Immature natural killer cell (primary cell): ENCODE measurements at regions not wholly inside any gene's neighbourhood (a gene's known extent, or its start where the extent isn't known, plus 50 kb on each side); places are given as distances from the start of the nearest gene placed in this dataset.

Experiments used
- DNase-seq, 3 donors: peaks; one replicate each; pipeline ENCODE4 v3.0.0; 2022; ENCODE audit warnings: mixed read lengths in 1 of 3
- H3K27ac Mint-ChIP-seq, 6 donors: one replicate each; pipeline ENCODE4 v1.8.0; 2020; ENCODE audit warnings: mixed read lengths in 6 of 6, mild to moderate bottlenecking in 5 of 6, inconsistent platforms in 4 of 6, moderate library complexity in 3 of 6
- H3K27me3 Mint-ChIP-seq, 3 donors: one replicate each; pipeline ENCODE4 v1.8.0; 2020 to 2021; ENCODE audit warnings: low read depth in 3 of 3, mild to moderate bottlenecking in 3 of 3, mixed read lengths in 3 of 3, moderate library complexity in 3 of 3, inconsistent platforms in 1 of 3
- H3K36me3 Mint-ChIP-seq, 3 donors: one replicate each; pipeline ENCODE4 v1.8.0; 2020; ENCODE audit warnings: mixed read lengths in 3 of 3, inconsistent platforms in 2 of 3, mild to moderate bottlenecking in 2 of 3
- H3K4me1 Mint-ChIP-seq, 2 donors: one replicate each; pipeline ENCODE4 v1.8.0; 2020; ENCODE audit warnings: inconsistent platforms in 2 of 2, mild to moderate bottlenecking in 2 of 2, mixed read lengths in 2 of 2, moderate library complexity in 1 of 2
- H3K4me3 Mint-ChIP-seq, 5 donors: one replicate each; pipeline ENCODE4 v1.8.0; 2020; ENCODE audit warnings: mild to moderate bottlenecking in 5 of 5, mixed read lengths in 5 of 5, inconsistent platforms in 3 of 5, moderate library complexity in 3 of 5
- H3K9me3 Mint-ChIP-seq, 6 donors: one replicate each; pipeline ENCODE4 v1.8.0; 2020; ENCODE audit warnings: mild to moderate bottlenecking in 6 of 6, mixed read lengths in 6 of 6, inconsistent platforms in 4 of 6, moderate library complexity in 3 of 6

DNA sequence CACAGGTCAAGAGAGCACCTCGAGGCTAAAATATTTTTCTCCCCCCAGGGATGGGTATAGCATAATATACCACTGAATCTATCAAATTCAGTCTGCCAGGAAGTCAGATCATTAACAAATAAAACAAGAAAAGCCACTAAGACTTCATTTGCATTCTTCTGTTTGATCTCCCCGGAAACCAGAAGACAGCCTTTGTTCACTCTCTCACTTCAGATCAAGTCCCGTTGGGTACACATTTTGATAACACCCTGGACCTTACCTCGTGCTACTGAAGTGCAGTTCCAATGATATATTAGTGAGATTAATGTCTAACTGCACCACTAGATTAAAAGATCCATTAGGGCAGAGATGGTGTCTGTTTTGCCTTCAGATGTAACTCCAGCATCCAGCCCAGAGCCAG lies 157.7 kb upstream of the B3GAT2 start:
- peaks cover 0 to 5% (median 4%) of the 10 kb centered on the region in 6 donors for H3K9me3 Mint-ChIP-seq
- no peak overlapping the region for H3K27ac Mint-ChIP-seq
- DNase-seq: no peak
- H3K4me3 Mint-ChIP-seq: no peak overlapping the region
- peaks cover 0 to 4% (median 0%) of the 10 kb centered on the region in 3 donors for H3K36me3 Mint-ChIP-seq
- H3K4me1 Mint-ChIP-seq: no peaks in the 10 kb centered on the region
- peaks cover 1 to 7% (median 5%) of the 10 kb centered on the region in 3 donors for H3K27me3 Mint-ChIP-seq

DNA sequence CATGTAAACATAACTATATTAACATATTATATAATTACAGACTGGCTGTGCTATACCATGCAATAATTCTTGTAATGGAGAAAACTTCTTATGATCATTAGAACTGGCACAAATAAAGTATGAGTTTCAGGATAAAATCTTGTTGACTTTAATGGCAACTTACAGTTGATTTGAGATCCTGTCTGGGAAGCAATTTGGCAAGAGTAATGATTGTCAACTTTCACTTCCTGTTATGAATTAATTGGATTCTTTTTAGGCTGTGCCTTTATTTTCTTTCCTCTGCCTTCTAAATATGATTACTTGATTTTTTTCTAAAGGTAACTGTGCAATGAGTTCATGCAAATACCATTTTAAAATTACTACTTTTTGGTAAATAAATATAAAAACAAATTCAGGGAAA lies 158.1 kb upstream of the B3GAT2 start:
- Mint-ChIP-seq H3K27me3 (peaks cover 1 to 7% (median 5%) of the 10 kb centered on the region in 3 donors), H3K9me3 (peaks cover 0 to 10% (median 7%) of the 10 kb centered on the region in 6 donors), H3K27ac (no peak overlapping the region), H3K36me3 (peaks cover 0 to 4% (median 0%) of the 10 kb centered on the region in 3 donors), H3K4me1 (no peaks in the 10 kb centered on the region), H3K4me3 (no peak overlapping the region)
- DNase-seq: no peak

DNA sequence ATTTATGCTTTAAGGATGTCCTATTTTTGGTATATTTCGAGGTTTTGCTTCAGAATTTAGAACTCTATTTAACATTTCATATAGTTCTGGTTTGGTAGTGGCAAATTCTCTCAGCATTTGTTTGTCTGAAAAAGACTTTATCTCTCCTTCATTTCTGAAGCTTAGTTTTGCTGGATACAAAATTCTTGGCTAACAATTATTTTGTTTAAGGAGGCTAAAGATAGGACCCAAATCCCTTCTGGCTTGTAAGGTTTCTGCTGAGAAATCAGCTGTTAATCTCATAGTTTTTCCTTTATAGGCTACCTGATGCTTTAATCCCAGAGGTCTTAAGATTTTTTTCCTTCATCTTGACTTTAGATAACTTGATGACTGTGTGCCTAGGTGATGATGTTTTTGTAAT lies 162.7 kb upstream of the B3GAT2 start:
- Mint-ChIP-seq H3K9me3 (peaks cover 0 to 24% (median 13%) of the 10 kb centered on the region in 6 donors), H3K27ac (no peak overlapping the region), H3K4me1 (no peaks in the 10 kb centered on the region), H3K27me3 (peaks cover 1 to 6% (median 2%) of the 10 kb centered on the region in 3 donors), H3K4me3 (no peak overlapping the region), H3K36me3 (no peaks in the 10 kb centered on the region)
- DNase-seq: no peak

DNA sequence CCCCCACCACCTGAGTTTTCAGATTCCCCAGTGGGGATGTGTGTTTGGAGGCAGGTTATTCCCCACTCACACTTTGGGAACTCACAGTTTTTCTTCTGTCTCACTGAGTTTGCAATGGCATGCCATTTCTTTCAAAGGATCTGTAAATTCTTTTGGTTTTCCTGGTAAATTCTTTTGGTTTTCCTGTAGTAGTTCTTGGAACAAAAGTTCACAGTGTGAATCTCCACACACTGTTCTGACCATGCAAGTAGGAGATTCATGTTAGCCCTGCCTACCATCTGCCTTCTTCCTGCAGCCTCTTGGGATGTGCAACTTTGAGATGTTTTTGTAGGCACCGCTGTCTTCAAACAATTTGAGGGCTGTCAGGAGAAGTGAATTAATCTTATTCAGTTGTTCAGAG lies 165.6 kb upstream of the OGFRL1 start:
- Mint-ChIP-seq H3K4me1 (no peaks in the 10 kb centered on the region), H3K9me3 (peaks cover 3 to 24% (median 13%) of the 10 kb centered on the region in 6 donors), H3K27ac (no peak overlapping the region), H3K27me3 (peaks cover 1 to 6% (median 2%) of the 10 kb centered on the region in 3 donors), H3K4me3 (no peak overlapping the region), H3K36me3 (no peaks in the 10 kb centered on the region)
- DNase-seq: no peak

DNA sequence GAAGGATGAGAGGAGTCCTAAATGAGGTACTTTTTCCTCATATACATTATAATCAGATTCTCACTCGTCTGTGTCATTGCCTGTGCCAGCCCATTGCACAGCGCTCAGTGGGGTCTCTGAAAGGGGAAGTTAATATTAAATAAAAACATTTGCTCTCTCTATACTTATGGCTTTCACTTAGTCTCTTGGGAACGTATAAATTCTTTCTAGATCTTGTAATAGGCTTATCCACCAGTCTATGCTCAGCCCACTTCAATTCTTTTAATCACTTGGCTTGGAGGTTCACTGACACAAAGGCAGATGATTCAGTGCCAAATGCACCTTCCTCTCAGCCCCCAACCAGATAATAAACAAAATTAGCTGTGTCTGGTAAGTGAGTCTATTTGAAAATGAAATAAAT lies 164.3 kb upstream of the OGFRL1 start:
- H3K9me3 Mint-ChIP-seq: peaks cover 3 to 21% (median 10%) of the 10 kb centered on the region in 6 donors
- no peak overlapping the region for H3K4me3 Mint-ChIP-seq
- no peak for DNase-seq
- H3K27me3 Mint-ChIP-seq: peaks cover 0 to 6% (median 2%) of the 10 kb centered on the region in 3 donors
- H3K27ac Mint-ChIP-seq: no peak overlapping the region
- H3K4me1 Mint-ChIP-seq: no peaks in the 10 kb centered on the region
- H3K36me3 Mint-ChIP-seq: no peaks in the 10 kb centered on the region

DNA sequence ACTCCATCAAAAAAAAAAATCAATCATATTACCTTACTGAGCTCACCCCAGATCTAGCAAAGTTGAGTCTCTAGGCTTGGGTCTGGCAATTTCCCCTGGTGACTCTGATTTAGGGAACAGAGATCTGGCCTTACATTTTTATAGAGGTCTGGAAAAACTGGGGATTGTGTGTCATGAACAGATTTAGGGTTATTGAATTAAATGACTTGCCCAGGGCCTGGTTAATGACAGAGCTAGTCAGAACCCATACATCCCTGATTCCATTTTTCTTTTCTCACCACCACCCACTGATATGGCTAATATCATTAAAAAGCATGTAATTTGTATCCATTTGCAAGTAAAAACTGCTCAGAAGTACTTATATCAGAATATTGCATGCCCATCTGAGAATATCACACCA lies 163.4 kb upstream of the OGFRL1 start:
- Mint-ChIP-seq H3K4me3 (no peak overlapping the region), H3K9me3 (peaks cover 2 to 17% (median 5%) of the 10 kb centered on the region in 6 donors), H3K27ac (no peak overlapping the region), H3K36me3 (no peaks in the 10 kb centered on the region), H3K4me1 (no peaks in the 10 kb centered on the region), H3K27me3 (peaks cover 0 to 8% (median 2%) of the 10 kb centered on the region in 3 donors)
- no peak for DNase-seq

DNA sequence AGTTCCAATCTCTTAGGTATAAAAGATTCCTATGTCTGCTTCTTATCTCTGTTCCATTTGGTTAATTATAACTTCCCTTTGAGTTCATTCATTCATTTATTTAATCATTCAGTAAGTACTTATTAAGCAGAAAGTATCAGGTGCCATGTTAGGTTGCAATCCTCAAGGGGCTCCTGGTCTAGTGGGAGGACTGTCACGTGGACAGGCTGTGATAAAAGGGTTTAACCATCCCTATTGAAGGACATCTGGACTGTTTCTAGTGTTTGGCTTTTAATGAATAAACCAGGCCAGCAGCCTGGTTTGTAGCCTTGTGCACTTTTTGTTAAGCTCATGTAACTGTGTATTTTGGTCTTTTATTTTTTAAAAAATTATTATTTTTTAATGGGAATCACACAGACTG lies 162.1 kb upstream of the OGFRL1 start:
- peaks cover 0 to 8% (median 2%) of the 10 kb centered on the region in 3 donors for H3K27me3 Mint-ChIP-seq
- no peak overlapping the region for H3K4me3 Mint-ChIP-seq
- peaks cover 0 to 11% (median 3%) of the 10 kb centered on the region in 6 donors for H3K9me3 Mint-ChIP-seq
- H3K36me3 Mint-ChIP-seq: no peaks in the 10 kb centered on the region
- DNase-seq: no peak
- no peak overlapping the region for H3K27ac Mint-ChIP-seq
- no peaks in the 10 kb centered on the region for H3K4me1 Mint-ChIP-seq

DNA sequence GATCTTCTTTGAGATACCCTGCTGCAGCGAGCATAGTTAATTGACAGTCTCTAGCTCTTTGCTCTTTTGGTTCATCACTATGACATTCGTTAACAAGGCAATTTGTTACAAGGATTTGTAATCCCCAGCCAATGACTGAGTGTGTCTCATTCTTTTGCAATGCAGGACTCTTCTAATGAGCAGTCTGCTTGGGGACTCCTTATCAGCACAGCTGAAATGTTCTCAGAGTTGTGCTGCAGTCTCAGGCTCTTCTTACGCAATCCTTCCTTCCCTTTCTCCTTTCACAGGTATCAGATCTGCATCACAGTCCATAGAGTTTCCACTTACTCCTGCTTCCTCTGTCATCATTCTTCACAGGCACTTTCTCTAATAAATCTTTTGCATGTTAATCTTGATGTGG lies 161.2 kb upstream of the OGFRL1 start:
- Mint-ChIP-seq H3K27me3 (peaks cover 0 to 2% (median 0%) of the 10 kb centered on the region in 3 donors), H3K36me3 (no peaks in the 10 kb centered on the region), H3K4me3 (no peak overlapping the region), H3K9me3 (peaks cover 0 to 7% (median 3%) of the 10 kb centered on the region in 6 donors), H3K27ac (no peak overlapping the region), H3K4me1 (no peaks in the 10 kb centered on the region)
- no peak for DNase-seq

DNA sequence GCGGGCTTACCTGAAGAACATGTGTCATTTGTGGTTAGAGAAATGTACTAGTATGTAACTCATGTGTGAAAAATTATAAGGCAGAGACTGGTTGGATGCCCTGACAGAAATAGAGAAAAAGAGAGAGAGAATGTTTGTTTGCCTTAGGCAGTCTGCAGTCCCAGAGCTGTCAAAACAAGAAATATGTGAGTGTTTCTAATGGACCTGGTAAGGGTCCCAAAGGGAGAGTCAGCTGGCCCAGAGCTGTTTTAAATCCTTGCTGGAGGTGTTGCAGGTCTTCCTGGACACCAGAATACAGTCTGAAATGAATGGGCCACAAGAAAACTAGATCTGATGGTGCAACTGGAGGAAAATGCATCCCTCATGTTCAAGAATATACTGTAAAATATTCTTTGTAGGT lies 158.3 kb upstream of the OGFRL1 start:
- Mint-ChIP-seq H3K4me3 (no peak overlapping the region), H3K9me3 (peaks cover 0 to 7% (median 3%) of the 10 kb centered on the region in 6 donors), H3K27ac (no peak overlapping the region), H3K36me3 (no peaks in the 10 kb centered on the region), H3K4me1 (no peaks in the 10 kb centered on the region), H3K27me3 (peaks cover 0 to 7% (median 0%) of the 10 kb centered on the region in 3 donors)
- DNase-seq: no peak

DNA sequence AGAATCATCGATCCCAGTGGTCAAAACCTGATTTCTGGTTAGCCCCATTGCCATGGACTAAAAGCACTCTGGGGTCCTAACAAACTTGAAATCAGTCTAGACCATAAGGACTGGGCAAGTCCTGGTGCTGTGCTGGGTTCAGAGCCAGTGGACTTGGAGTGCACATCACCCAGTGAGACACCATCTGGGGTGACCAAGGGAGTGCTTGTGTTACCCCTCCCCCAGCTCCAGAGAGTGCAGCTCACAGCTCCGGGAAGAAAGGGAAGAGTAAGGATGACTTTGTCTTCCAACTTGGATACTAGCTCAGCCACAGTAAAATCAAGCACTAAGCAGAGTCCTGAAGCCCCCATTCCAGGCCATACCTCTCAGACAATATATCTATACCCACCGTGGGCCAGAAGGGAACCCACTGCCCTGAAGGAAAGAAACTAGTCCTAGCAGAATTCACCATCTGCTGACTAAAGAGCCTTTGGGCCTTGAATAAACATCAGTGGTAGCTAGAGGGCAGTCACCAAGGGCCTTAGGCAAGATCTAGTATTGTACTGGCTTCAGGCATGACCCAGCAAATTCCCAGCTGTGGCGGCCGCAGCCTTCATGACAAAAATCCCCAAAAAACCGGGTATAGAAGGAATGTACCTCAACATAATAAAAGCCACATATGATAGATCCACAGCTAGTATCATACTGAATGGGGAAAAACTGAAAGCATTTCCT lies 153.5 kb upstream of the OGFRL1 start:
- H3K27ac Mint-ChIP-seq: no peak overlapping the region
- peaks cover 0 to 12% (median 3%) of the 10 kb centered on the region in 6 donors for H3K9me3 Mint-ChIP-seq
- no peaks in the 10 kb centered on the region for H3K4me1 Mint-ChIP-seq
- H3K36me3 Mint-ChIP-seq: no peaks in the 10 kb centered on the region
- no peak overlapping the region for H3K4me3 Mint-ChIP-seq
- DNase-seq: no peak
- peaks cover 0 to 10% (median 2%) of the 10 kb centered on the region in 3 donors for H3K27me3 Mint-ChIP-seq

DNA sequence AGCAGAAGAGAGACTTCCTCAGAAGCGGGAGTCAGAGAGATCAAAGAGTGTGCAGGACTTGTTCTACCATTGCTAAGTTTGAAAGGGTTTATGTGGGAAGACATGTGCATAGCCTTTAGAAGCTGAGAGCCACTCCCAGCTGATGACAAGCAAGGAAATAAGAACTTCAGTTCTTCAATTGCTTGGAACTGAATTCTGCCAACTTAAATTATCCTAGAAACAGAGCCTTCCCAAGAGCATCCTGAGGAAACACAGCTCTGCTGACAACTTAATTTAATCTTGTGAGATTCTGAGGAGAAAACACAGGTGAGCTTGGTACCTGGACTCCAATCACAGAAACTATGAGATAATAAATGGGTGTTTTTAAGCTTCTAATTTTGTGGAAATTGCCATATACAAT lies 150.6 kb upstream of the OGFRL1 start:
- Mint-ChIP-seq H3K27ac (no peak overlapping the region), H3K27me3 (peaks cover 0 to 8% (median 4%) of the 10 kb centered on the region in 3 donors), H3K9me3 (peaks cover 0 to 18% (median 7%) of the 10 kb centered on the region in 6 donors), H3K4me1 (no peaks in the 10 kb centered on the region), H3K36me3 (no peaks in the 10 kb centered on the region), H3K4me3 (no peak overlapping the region)
- no peak for DNase-seq

DNA sequence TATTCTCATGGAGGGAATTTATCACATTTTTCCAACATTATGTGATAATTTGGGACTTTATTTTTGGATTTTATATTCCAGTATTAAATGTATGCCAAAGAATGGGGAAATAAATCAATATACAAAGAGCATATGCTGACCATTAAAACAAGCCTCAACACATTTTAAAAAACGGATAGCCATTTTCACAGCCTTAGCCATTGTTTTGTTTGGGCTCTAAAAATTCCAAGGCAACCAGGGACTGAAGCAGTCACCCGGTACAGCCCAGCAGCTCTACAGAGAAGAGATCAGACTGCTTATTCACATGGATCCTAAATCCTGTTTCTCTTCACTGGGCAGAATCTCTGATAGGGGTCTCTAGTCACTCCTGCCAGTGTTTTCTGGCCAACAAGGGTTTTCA lies 150.2 kb upstream of the OGFRL1 start:
- Mint-ChIP-seq H3K9me3 (peaks cover 0 to 18% (median 7%) of the 10 kb centered on the region in 6 donors), H3K4me1 (no peaks in the 10 kb centered on the region), H3K4me3 (no peak overlapping the region), H3K27ac (no peak overlapping the region), H3K36me3 (no peaks in the 10 kb centered on the region), H3K27me3 (peaks cover 0 to 8% (median 4%) of the 10 kb centered on the region in 3 donors)
- DNase-seq: no peak

DNA sequence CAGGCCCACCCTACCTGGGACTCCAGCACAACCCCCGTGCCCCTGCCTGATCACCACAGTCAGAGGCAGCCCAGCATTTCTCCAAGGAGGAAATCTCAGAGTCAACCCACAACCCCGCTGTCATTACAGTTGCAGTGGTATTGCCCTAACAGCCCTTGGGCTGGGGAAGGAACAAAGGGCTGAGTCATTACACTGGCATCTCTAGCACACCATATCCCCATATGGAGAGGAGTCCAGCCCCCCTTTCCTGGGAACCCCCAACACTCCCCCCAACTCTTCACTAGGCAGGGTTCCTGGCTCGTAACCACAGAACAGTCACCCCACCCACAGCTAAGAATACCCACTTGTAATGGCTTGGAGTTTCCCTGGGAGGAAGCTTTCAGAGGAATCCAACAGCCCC lies 149.4 kb upstream of the OGFRL1 start:
- DNase-seq: no peak
- Mint-ChIP-seq H3K4me3 (no peak overlapping the region), H3K36me3 (no peaks in the 10 kb centered on the region), H3K27ac (no peak overlapping the region), H3K4me1 (no peaks in the 10 kb centered on the region), H3K9me3 (peaks cover 0 to 18% (median 7%) of the 10 kb centered on the region in 6 donors), H3K27me3 (peaks cover 0 to 8% (median 4%) of the 10 kb centered on the region in 3 donors)

DNA sequence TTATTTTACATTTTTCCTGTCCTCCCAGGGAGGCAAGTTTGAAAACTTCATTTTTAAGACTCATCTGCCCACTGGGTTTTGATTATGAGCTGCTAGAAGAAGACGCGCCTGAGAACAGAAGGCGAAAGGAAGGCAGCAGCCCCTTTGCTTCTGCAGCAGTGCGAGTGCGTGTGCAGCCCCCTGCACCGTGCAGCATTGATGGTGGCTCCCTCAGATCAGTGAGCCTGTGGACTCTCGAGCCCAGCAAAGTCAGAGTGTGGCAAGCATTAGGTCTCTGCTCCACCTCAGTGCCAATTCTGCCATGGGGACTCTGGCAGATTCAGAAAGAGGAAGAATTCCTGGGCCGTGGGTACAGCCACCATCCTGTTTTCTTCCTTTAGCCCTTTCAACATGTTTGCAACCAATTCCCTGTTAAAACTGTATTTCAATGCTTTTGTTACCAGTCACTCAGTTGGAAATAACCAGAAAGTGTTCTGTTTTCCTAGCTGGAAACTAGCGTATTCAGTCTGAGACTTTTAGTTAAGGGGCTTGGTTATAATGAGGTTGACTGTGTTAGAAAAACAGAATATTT lies 134.8 kb upstream of the OGFRL1 start:
- Mint-ChIP-seq H3K36me3 (no peaks in the 10 kb centered on the region), H3K27me3 (no peaks in the 10 kb centered on the region), H3K4me3 (no peak overlapping the region), H3K4me1 (no peaks in the 10 kb centered on the region), H3K27ac (no peak overlapping the region), H3K9me3 (no peaks in the 10 kb centered on the region)
- no peak for DNase-seq
